Endothelial cell of umbilical vein (primary cell): ENCODE measurements at regions not wholly inside any gene's neighbourhood (a gene's known extent, or its start where the extent isn't known, plus 50 kb on each side); places are given as distances from the start of the nearest gene placed in this dataset.

Experiments
- BruUV-seq: library from RNA; stranded (reverse); fragments of 400-500 nt; replicated peaks from 2 replicates; lab custom pipeline; 2021; lab: Mats Ljungman, UMichigan
- CTCF ChIA-PET: fragments of 300-600, 350-600 bp; sonication (Branson Sonifier 250); formaldehyde crosslinking; loops from one replicate; lab custom pipeline; 2021; ENCODE audit warnings: antibody characterized with exemption, inconsistent platforms; lab: Charles Lee
- POLR2A ChIA-PET: fragments of 300-600, 350-600 bp; sonication (Branson Sonifier 250); formaldehyde crosslinking; loops from one replicate; lab custom pipeline; 2021; ENCODE audit warnings: antibody characterized with exemption, inconsistent platforms; lab: Charles Lee
- DNase-seq: peaks from one replicate; pipeline ENCODE4 v3.0.0-alpha.2; 2011; ENCODE audit warnings: low read depth, low spot score
- FAIRE-seq: peaks from 2 replicates; lab custom pipeline; 2011; peaks lifted over from hg19 to GRCh38; lab: Jason Lieb, UNC
- H2AFZ ChIP-seq: 2 replicates; pipeline ENCODE4 v1.6.0; 2012; ENCODE audit warnings: low read depth, low read length, control low read depth, inconsistent platforms
- H3K27ac ChIP-seq: 2 replicates; pipeline ENCODE4 v1.5.1; 2011; ENCODE audit warnings: low read depth, mild to moderate bottlenecking, control low read depth, low read length, moderate library complexity; ENCODE audit not compliant: insufficient read depth
- H3K27me3 ChIP-seq, 2 experiments: 2 replicates each; pipeline versions ENCODE4 v1.6.0 to v1.6.1; 2011; ENCODE audit warnings: low read length in 2 of 2, mixed read lengths in 1 of 2; ENCODE audit not compliant: control insufficient read depth in 2 of 2, insufficient read depth in 2 of 2
- H3K36me3 ChIP-seq, 2 experiments: 2 replicates in 1 of 2; 3 replicates in 1 of 2; pipeline ENCODE4 v1.5.1; 2011; ENCODE audit warnings: low read length in 2 of 2, mild to moderate bottlenecking in 1 of 2, moderate library complexity in 1 of 2; ENCODE audit not compliant: control insufficient read depth in 2 of 2, insufficient read depth in 2 of 2; ENCODE audit errors: extremely low read depth in 1 of 2
- H3K4me1 ChIP-seq: 3 replicates; pipeline ENCODE4 v1.5.1; 2011; ENCODE audit warnings: mild to moderate bottlenecking, low read length; ENCODE audit not compliant: control insufficient read depth, insufficient read depth; ENCODE audit errors: extremely low read depth
- H3K4me2 ChIP-seq: 2 replicates; pipeline ENCODE4 v1.6.1; 2011; ENCODE audit warnings: low read length, control low read depth, mixed read lengths; ENCODE audit not compliant: insufficient read depth
- H3K4me3 ChIP-seq, 3 experiments: fragments of 200-600 bp in 1 of 3; sonication (generic), shearing (Covaris generic) in 1 of 3; replicated peaks in 1 of 3; 2 replicates each; pipeline ENCODE4 v1.5.1; 2011 to 2016; ENCODE audit warnings: control low read depth in 3 of 3, low read length in 3 of 3, mild to moderate bottlenecking in 2 of 3, inconsistent platforms in 1 of 3, low read depth in 1 of 3, moderate library complexity in 1 of 3; ENCODE audit not compliant: insufficient read depth in 1 of 3
- H3K79me2 ChIP-seq: 2 replicates; pipeline ENCODE4 v1.6.0; 2012; ENCODE audit warnings: low read length, inconsistent platforms; ENCODE audit not compliant: control insufficient read depth, insufficient read depth
- H3K9ac ChIP-seq: replicated peaks from 2 replicates; pipeline ENCODE3; 2011; ENCODE audit warnings: low read length, control low read depth; ENCODE audit not compliant: insufficient read depth; ENCODE audit errors: extremely low read depth
- H3K9me1 ChIP-seq: replicated peaks from 3 replicates; pipeline ENCODE4 v1.6.0; 2011; ENCODE audit warnings: mild to moderate bottlenecking, low read length; ENCODE audit not compliant: control insufficient read depth, insufficient read depth; ENCODE audit errors: extremely low read depth
- H3K9me3 ChIP-seq: replicated peaks from 2 replicates; pipeline ENCODE4 v1.5.1; 2012; ENCODE audit warnings: low read length, inconsistent platforms; ENCODE audit not compliant: control insufficient read depth, insufficient read depth
- H4K20me1 ChIP-seq: replicated peaks from 2 replicates; pipeline ENCODE3; 2011; ENCODE audit warnings: mild to moderate bottlenecking, low read length; ENCODE audit not compliant: control insufficient read depth, insufficient read depth; ENCODE audit errors: extremely low read depth
- EZH2 ChIP-seq: IDR thresholded peaks from 2 replicates; pipeline ENCODE4 v1.6.1; 2012; ENCODE audit warnings: borderline replicate concordance, low read depth, mild to moderate bottlenecking, moderate library complexity, low read length, inconsistent platforms; ENCODE audit not compliant: severe bottlenecking
- FOS ChIP-seq: IDR thresholded peaks from 2 replicates; pipeline ENCODE4 v1.6.1; 2011; ENCODE audit warnings: mild to moderate bottlenecking, low read length, moderate library complexity, borderline replicate concordance; ENCODE audit not compliant: insufficient read depth
- GATA2 ChIP-seq: IDR thresholded peaks from 2 replicates; pipeline ENCODE4 v1.7.0; 2011; ENCODE audit warnings: low read depth, mild to moderate bottlenecking, moderate library complexity, mixed read lengths, low read length; ENCODE audit not compliant: insufficient read length, insufficient read depth
- JUN ChIP-seq: IDR thresholded peaks from 2 replicates; pipeline ENCODE4 v1.6.1; 2011; ENCODE audit warnings: borderline replicate concordance, low read depth; ENCODE audit not compliant: insufficient read length, insufficient read depth
- MYC ChIP-seq: IDR thresholded peaks from one replicate; pipeline ENCODE4 v1.6.1; 2011; ENCODE audit warnings: mild to moderate bottlenecking, low read depth, low read length
- POLR2A ChIP-seq: IDR thresholded peaks from 2 replicates; pipeline ENCODE4 v1.6.1; 2012; ENCODE audit warnings: low read depth, mild to moderate bottlenecking, control low read depth, low read length
- POLR2AphosphoS5 ChIP-seq: IDR thresholded peaks from 2 replicates; pipeline ENCODE4 v1.6.1; 2012; ENCODE audit warnings: low read depth, mild to moderate bottlenecking, control low read depth, low read length, moderate library complexity; ENCODE audit not compliant: insufficient read depth
- dilution Hi-C: fragments of 300-500 bp; cut with MboI; formaldehyde crosslinking; loops from one replicate; pipeline ENCODE4 v1.15.0; 2019; ENCODE audit warnings: low sequenced_read_pairs; ENCODE audit not compliant: extremely low pct_ligation_motif_present
- intact Hi-C: fragments of 100-400 bp; cut with micrococcal nuclease; formaldehyde crosslinking; loops from one replicate; pipeline ENCODE4 v1.10.0; 2022
- TF ChIP-seq, protein P1 (sequence below), 2 donors: IDR thresholded peaks; 1 replicate in 1 of 2; 2 replicates in 1 of 2; pipeline ENCODE4 v1.5.1; 2011; ENCODE audit warnings: low read length in 2 of 2, mild to moderate bottlenecking in 2 of 2, moderate library complexity in 2 of 2, control low read depth in 1 of 2, inconsistent platforms in 1 of 2, low read depth in 1 of 2; ENCODE audit not compliant: insufficient read depth in 1 of 2; ENCODE audit errors: extremely low read depth in 1 of 2
- TF ChIP-seq, protein P2 (sequence below): IDR thresholded peaks from 2 replicates; pipeline ENCODE4 v1.6.1; 2011; ENCODE audit not compliant: insufficient read depth, insufficient read length

DNA sequence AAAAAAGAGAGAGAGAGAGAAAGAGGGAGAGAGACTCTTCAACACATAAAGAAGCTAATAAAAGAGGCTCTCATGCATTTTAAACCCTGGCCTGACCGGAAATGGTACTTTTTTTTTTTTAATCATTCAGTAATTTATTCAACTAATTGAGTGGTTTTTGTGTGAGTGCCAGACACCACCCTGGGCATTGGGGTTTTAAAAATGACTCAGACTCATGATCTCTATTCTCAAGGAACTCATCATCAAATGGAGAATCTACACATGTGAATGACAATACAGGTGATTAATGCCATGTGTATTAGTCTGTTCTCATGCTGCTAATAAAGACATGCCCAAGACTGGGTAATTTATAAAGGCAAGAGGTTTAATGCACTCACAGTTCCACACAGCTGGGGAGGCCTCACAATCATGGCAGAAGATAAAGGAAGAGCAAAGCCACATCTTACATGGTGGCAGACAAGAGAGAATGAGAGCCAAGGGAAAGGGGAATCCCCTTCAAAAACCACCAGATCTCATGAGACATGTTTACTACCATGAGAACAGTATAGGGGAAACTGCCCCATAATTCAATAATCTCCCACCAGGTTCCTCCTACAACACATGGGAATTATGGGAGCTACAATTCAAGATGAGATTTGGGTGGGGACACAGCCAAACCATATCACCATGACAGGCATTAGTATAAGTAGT lies 158.5 kb upstream of the AUTS2 start:
- dilution Hi-C loops (no loop called here), intact Hi-C loops (no loop called here)
- no peaks in the 10 kb centered on the region for H3K9me1 ChIP-seq
- H3K4me1 ChIP-seq: no peaks in the 10 kb centered on the region
- no peak overlapping the region for H3K4me3 ChIP-seq
- POLR2A ChIA-PET: no interaction called here
- DNase-seq (no peak), FAIRE-seq (no peak)
- H4K20me1 ChIP-seq: no peaks in the 10 kb centered on the region
- BruUV-seq: no TSS peak
- H3K79me2 ChIP-seq: no peaks in the 10 kb centered on the region
- no peak overlapping the region for H2AFZ ChIP-seq
- TF ChIP-seq GATA2 (no peak), JUN (no peak), FOS (no peak), MYC (no peak), POLR2AphosphoS5 (no peak), POLR2A (no peak), EZH2 (no peak)
- TF ChIP-seq, protein P1, sequence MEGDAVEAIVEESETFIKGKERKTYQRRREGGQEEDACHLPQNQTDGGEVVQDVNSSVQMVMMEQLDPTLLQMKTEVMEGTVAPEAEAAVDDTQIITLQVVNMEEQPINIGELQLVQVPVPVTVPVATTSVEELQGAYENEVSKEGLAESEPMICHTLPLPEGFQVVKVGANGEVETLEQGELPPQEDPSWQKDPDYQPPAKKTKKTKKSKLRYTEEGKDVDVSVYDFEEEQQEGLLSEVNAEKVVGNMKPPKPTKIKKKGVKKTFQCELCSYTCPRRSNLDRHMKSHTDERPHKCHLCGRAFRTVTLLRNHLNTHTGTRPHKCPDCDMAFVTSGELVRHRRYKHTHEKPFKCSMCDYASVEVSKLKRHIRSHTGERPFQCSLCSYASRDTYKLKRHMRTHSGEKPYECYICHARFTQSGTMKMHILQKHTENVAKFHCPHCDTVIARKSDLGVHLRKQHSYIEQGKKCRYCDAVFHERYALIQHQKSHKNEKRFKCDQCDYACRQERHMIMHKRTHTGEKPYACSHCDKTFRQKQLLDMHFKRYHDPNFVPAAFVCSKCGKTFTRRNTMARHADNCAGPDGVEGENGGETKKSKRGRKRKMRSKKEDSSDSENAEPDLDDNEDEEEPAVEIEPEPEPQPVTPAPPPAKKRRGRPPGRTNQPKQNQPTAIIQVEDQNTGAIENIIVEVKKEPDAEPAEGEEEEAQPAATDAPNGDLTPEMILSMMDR (IDR thresholded peaks at IDR 0.05; ENCODE audit: extremely low read depth in 1 of 2, insufficient read depth in 1 of 2, low read depth in 1 of 2, low read length in 2 of 2): no peak
- TF ChIP-seq, protein P2, sequence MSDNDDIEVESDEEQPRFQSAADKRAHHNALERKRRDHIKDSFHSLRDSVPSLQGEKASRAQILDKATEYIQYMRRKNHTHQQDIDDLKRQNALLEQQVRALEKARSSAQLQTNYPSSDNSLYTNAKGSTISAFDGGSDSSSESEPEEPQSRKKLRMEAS: no peak
- no peaks in the 10 kb centered on the region for H3K27me3 ChIP-seq
- H3K9me3 ChIP-seq: peaks cover 4% of the 10 kb centered on the region
- no peak overlapping the region for H3K27ac ChIP-seq
- no peaks in the 10 kb centered on the region for H3K36me3 ChIP-seq
- CTCF ChIA-PET: no interaction called here
- H3K4me2 ChIP-seq: no peak overlapping the region
- no peak overlapping the region for H3K9ac ChIP-seq
